Colonic mucosa (tissue), 4 donors: ENCODE measurements at regions not wholly inside any gene's neighbourhood (a gene's known extent, or its start where the extent isn't known, plus 50 kb on each side); places are given as distances from the start of the nearest gene placed in this dataset.
A peak's percentile ranks its signal among the peaks of the same experiment; 100 is the strongest.

Source experiments
- DNase-seq: peaks from one replicate; pipeline ENCODE4 v3.0.0-alpha.2; 2020
- H3K27ac ChIP-seq: fragments of 200-600 bp; one replicate; pipeline ENCODE4 v1.8.0; 2021
- H3K27me3 ChIP-seq: fragments of 200-600 bp; one replicate; pipeline ENCODE4 v1.8.0; 2021
- H3K36me3 ChIP-seq: fragments of 200-600 bp; one replicate; pipeline ENCODE4 v1.8.0; 2021
- H3K4me1 ChIP-seq: fragments of 200-600 bp; one replicate; pipeline ENCODE4 v1.8.0; 2021; ENCODE audit warnings: mild to moderate bottlenecking
- H3K4me3 ChIP-seq: fragments of 200-600 bp; one replicate; pipeline ENCODE4 v1.8.0; 2021
- H3K9ac ChIP-seq, 2 donors: one replicate each; pipeline ENCODE4 v1.7.0; 2013; ENCODE audit warnings: control low read depth in 2 of 2, low read depth in 2 of 2, low read length in 2 of 2
- H3K9me3 ChIP-seq: fragments of 200-600 bp; one replicate; pipeline ENCODE4 v1.8.0; 2021
- intact Hi-C: fragments of 100-400 bp; cut with DNase I; formaldehyde crosslinking; loops from one replicate; pipeline ENCODE4 v1.14.1; 2022
- TF ChIP-seq, protein P1 (sequence below): fragments of 200-600 bp; IDR thresholded peaks from one replicate; pipeline ENCODE4 v1.8.0; 2022; ENCODE audit warnings: antibody characterized with exemption, mild to moderate bottlenecking
- donor health status: healthy.
- donor health status: DM: no; HTN: no; CAD: no.
- donor health status: DM: no; HTN: no; CAD: no.

- intact Hi-C loops, result loop anchor here (5.0 kb wide), 1 partner anchor 951 kb away; no protein-coding TSS in a partner anchor
- Histone ChIP-seq H3K27me3 (no peaks in the 10 kb centered on the region), H3K36me3 (no peaks in the 10 kb centered on the region), H3K9ac (no peak overlapping the region), H3K4me3 (no peak overlapping the region), H3K27ac (no peak overlapping the region), H3K9me3 (no peaks in the 10 kb centered on the region), H3K4me1 (no peaks in the 10 kb centered on the region)
- DNase-seq, result no peak
- TF ChIP-seq, protein P1, sequence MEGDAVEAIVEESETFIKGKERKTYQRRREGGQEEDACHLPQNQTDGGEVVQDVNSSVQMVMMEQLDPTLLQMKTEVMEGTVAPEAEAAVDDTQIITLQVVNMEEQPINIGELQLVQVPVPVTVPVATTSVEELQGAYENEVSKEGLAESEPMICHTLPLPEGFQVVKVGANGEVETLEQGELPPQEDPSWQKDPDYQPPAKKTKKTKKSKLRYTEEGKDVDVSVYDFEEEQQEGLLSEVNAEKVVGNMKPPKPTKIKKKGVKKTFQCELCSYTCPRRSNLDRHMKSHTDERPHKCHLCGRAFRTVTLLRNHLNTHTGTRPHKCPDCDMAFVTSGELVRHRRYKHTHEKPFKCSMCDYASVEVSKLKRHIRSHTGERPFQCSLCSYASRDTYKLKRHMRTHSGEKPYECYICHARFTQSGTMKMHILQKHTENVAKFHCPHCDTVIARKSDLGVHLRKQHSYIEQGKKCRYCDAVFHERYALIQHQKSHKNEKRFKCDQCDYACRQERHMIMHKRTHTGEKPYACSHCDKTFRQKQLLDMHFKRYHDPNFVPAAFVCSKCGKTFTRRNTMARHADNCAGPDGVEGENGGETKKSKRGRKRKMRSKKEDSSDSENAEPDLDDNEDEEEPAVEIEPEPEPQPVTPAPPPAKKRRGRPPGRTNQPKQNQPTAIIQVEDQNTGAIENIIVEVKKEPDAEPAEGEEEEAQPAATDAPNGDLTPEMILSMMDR, result no peak
Measured at GRCh38 chr4:124331781-124332180, 380.8 kb downstream of the ANKRD50 start.

DNA sequence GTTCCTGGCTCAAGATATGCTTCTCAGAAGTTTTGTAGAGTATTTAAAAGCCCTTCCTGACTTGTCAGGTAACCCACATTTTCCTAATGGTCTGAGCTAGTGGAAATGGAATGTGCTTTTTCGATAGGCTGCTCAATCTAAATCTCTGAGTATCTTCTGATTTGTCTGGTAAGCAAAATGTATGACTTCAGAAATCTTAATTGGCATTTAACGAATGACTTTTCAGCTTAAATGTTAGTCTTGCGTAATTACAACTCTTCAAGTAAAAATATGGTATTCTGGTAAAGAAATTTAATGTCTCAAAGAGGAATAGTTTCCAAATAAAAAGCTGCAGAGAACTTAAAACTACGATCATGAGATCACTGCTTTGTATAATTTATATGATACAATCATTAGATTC lies 379.1 kb downstream of the ANKRD50 start:
- Histone ChIP-seq H3K9ac (no peak overlapping the region), H3K27ac (no peak overlapping the region), H3K36me3 (no peaks in the 10 kb centered on the region), H3K4me3 (no peak overlapping the region), H3K27me3 (no peaks in the 10 kb centered on the region), H3K9me3 (no peaks in the 10 kb centered on the region), H3K4me1 (no peaks in the 10 kb centered on the region)
- TF ChIP-seq, protein P1, result no peak
- DNase-seq, result no peak
- intact Hi-C loops, result loop anchor here (5.0 kb wide), 1 partner anchor 949 kb away; no protein-coding TSS in a partner anchor

GRCh38 chr4:124334119-124334518 lies 378.4 kb downstream of the ANKRD50 start:
- peak; percentile 28 for DNase-seq
- Histone ChIP-seq H3K9me3 (no peaks in the 10 kb centered on the region), H3K4me3 (no peak overlapping the region), H3K9ac (no peak overlapping the region), H3K36me3 (no peaks in the 10 kb centered on the region), H3K27ac (no peak overlapping the region), H3K4me1 (no peaks in the 10 kb centered on the region), H3K27me3 (no peaks in the 10 kb centered on the region)
- intact Hi-C loops, result loop anchor here (5.0 kb wide), 1 partner anchor 948 kb away; no protein-coding TSS in a partner anchor
- TF ChIP-seq, protein P1, result peak; percentile 45

GRCh38 chr4:124337874-124338273 lies 374.7 kb downstream of the ANKRD50 start:
- no peaks in the 10 kb centered on the region for H3K9me3 ChIP-seq

GRCh38 chr4:124343661-124344171 lies 368.8 kb downstream of the ANKRD50 start:
- no peak overlapping the region for H3K4me3 ChIP-seq
- no peak overlapping the region for H3K27ac ChIP-seq
- no peaks in the 10 kb centered on the region for H3K4me1 ChIP-seq
- TF ChIP-seq, protein P1, result no peak
- intact Hi-C loops, result no loop called here
- no peaks in the 10 kb centered on the region for H3K36me3 ChIP-seq
- no peak for DNase-seq
- H3K27me3 ChIP-seq, result no peaks in the 10 kb centered on the region
- no peak overlapping the region for H3K9ac ChIP-seq
- no peaks in the 10 kb centered on the region for H3K9me3 ChIP-seq

More at GRCh38 chr4:124337874-124338273, 374.7 kb downstream of the ANKRD50 start:
- Histone ChIP-seq H3K27me3 (no peaks in the 10 kb centered on the region), H3K4me1 (no peaks in the 10 kb centered on the region), H3K27ac (no peak overlapping the region), H3K36me3 (no peaks in the 10 kb centered on the region), H3K9ac (no peak overlapping the region), H3K4me3 (no peak overlapping the region)
- intact Hi-C loops, result no loop called here
- TF ChIP-seq, protein P1, result no peak
- no peak for DNase-seq
